Epithelial cell of proximal tubule (primary cell): ENCODE measurements at regions not wholly inside any gene's neighbourhood (a gene's known extent, or its start where the extent isn't known, plus 50 kb on each side); places are given as distances from the start of the nearest gene placed in this dataset.

Source experiments
- DNase-seq: peaks from one replicate; pipeline ENCODE4 v3.0.0-alpha.2; 2011; ENCODE audit warnings: low read depth
- H3K4me3 ChIP-seq: 2 replicates; pipeline ENCODE4 v1.5.1; 2011; ENCODE audit warnings: low read depth, mild to moderate bottlenecking, low read length
- CTCF ChIP-seq: conservative IDR thresholded peaks from 2 replicates; pipeline ENCODE4 v1.5.1; 2012; ENCODE audit warnings: low read depth, mild to moderate bottlenecking, low read length

- H3K4me3 ChIP-seq: no peak overlapping the region
- DNase-seq: no peak
- no peak for TF ChIP-seq CTCF
These were observed 553.7 kb downstream of the MCTP2 start for GRCh38 chr15:94785091-94785490.

DNA sequence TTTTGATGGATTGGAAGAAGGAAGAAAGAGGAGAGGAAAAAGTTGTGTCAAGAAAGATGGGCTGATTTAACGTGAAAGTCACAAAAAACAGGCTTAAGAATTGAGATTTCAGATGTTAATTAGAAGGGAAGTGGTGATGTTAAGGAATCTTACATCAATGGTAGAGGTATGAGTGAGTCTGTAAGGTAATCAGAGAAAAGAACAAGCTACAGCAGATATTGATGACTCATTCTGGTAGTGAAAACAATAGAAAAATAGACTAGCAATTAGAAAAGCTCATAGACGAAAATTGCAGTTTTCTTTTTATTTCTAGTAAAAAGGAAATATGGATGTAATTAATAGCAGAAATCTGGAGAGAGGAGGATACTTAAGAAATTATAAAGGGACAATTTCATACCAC, 559.6 kb downstream of the MCTP2 start:
- DNase-seq: no peak
- H3K4me3 ChIP-seq: no peak overlapping the region
- no peak for TF ChIP-seq CTCF

DNA sequence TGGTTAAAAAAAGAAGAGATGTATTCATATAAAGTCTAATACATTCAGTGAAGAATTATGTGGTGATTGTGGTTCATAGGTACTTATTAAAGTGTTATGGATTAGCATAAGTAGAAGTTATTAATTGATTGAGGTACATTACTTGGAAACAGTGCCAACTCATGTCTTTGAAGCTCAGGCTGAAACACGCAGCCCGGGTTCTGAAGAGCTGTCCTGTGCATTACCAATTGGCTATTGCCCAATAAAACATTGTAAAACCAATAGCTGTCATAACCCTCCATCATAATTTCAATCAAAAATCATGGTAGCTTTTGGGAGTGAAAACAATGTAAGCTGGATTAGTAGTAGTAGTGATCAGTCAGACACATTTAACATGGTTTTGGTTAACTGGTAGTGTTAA, 560.1 kb downstream of the MCTP2 start:
- no peak overlapping the region for H3K4me3 ChIP-seq
- TF ChIP-seq CTCF: no peak
- DNase-seq: no peak

DNA sequence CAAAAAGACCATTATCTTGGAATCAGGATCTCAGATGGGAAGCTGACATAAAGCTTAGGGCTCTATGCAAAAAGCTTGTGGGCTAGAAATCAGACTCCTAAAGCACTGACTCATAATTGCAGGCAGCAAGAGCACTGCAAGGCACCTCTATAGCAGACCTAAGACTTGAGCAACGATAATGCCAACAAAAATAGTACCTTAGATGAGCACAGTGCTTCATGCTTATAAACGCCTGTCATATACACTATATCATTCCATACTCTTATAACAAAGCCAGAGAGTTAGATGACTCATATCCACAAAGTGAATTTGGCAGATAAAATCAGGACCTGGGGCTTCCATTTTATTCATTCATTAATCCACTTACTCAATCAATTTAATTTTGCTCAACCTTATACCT, 560.8 kb downstream of the MCTP2 start:
- H3K4me3 ChIP-seq: no peak overlapping the region
- DNase-seq: no peak
- no peak for TF ChIP-seq CTCF

- DNase-seq: no peak
- H3K4me3 ChIP-seq: no peak overlapping the region
- no peak for TF ChIP-seq CTCF
These were observed 561.8 kb downstream of the MCTP2 start for GRCh38 chr15:94793207-94793606.

- DNase-seq: no peak
- no peak overlapping the region for H3K4me3 ChIP-seq
- TF ChIP-seq CTCF: no peak
These were observed 562.3 kb downstream of the MCTP2 start for GRCh38 chr15:94793641-94794040.

DNA sequence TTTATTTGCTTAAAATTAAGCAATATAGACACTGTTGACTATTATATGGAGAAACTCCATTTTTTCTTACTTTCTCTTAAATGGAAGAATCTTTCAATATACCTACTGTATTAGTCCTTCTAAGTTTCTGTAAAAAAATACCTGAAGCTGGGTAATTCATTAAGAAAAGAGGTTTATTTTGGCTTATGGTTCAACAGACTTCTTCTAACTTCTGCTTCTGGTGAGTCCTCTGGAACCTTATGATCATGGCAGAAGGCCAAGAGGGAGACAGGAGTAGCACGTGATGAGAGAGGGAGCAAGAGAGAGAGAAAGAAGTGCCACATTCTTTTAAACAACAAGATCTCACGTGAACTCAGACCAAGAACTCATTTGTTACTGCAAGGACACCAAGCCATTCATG, 573.3 kb downstream of the MCTP2 start:
- no peak for DNase-seq
- TF ChIP-seq CTCF: no peak
- H3K4me3 ChIP-seq: no peak overlapping the region
